GM18511 (cell line): ENCODE measurements at regions not wholly inside any gene's neighbourhood (a gene's known extent, or its start where the extent isn't known, plus 50 kb on each side); places are given as distances from the start of the nearest gene placed in this dataset.
"Not testable (repeated sequence)": the region's sequence is repeated elsewhere in the genome, so short reads cannot be mapped to it uniquely, and the experiment has no call there.

Experiments
- ATAC-seq: cut with Tn5 transposase; IDR thresholded peaks from one replicate; pipeline ENCODE4 v1.9.1; 2021; ENCODE audit warnings: mild to moderate bottlenecking, moderate library complexity; ENCODE audit not compliant: unreplicated experiment

DNA sequence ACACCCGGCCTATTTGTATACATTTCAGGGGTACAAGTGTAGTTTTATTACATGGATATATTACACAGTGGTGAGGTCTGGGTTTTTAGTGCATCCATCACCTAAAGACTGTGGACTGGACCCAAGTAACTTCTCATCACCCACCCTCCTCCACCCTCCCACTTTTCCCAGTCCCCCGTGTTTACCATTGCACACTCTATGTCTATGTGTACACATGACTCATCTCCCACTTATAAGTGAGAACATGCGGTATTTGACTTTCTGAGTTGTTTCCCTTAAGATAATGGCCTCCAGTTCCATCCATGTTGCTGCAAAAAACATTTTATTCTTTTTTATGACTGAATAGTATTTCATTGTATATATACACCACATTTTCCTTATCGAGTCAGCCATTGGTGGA lies 98.9 kb upstream of the WAC start:
- no peak for ATAC-seq

DNA sequence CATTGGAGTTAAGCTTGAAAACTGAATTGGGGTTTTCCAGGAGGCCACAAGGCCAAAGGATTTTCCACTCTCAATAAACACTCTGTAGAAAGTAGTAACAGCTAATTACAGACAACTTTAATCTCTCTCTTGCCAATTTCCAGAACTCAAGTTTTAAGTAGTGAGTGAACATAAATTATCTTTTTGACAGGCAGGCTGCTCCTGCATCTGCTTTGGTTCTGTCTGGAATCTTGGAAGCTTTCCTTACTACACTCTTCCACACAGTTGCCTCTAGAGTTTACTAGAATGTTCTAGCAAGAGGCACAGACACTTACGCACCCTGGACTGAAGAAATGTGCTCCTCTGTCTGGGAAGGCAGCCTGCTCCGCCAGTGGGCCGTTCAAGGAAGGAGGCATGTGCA lies 90.5 kb upstream of the WAC start:
- ATAC-seq: no peak

DNA sequence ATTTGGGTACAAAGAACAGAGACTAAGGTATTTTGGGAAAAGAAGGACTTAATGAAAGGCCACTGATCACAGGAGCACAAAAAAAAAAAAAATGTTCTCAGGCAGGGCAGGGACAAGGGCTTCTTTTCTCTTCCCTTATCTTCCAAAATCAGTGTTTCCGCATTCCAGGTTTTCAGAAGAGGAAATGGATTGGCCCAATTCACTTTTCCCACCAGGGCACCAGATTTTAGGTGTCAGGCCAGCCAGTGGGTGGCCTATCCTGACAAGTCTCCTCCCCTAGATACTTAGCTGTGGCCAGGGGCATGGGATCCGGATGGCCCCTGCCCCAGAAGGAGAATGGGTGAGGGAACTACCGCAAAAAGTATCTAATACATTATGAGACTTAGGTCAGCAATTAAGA lies 88.9 kb upstream of the WAC start:
- ATAC-seq: no peak

DNA sequence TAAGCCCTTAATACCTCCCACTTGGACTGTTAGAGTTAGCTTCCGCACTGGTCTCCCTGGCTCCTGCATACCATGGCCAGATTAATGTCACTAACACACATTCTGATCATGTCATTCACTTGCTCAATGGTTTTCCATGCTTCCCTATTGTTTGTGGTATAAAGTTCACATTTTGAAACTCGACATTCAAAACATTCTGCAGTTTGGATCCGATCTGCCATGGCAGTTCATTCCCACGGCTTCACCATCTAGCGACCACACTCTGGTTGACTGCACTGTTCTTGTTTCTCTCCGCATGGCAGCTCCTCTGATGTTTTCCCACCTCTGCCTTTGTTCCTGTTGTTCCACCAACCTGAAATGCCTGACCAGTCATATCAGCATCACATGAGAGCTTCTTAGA lies 87.4 kb upstream of the WAC start:
- no peak for ATAC-seq

DNA sequence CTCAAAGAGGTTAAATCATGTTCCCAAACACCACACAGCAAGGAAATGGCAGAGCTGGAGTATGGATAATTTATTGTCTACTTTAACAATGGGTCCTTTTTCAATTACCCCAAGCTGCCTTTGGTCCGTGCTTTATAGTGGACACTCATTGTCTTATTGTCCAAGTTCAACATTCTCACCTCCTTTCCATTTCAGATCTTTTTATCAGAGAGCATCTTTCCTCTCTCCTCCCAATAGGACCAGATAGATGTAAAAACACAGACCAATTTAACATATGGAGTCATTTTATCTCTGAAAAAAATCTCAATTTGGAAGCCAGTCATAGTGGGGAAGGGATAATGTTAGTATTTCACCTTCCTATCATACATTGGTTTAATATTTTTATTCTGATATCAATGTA lies 83.5 kb upstream of the WAC start:
- ATAC-seq: no peak

DNA sequence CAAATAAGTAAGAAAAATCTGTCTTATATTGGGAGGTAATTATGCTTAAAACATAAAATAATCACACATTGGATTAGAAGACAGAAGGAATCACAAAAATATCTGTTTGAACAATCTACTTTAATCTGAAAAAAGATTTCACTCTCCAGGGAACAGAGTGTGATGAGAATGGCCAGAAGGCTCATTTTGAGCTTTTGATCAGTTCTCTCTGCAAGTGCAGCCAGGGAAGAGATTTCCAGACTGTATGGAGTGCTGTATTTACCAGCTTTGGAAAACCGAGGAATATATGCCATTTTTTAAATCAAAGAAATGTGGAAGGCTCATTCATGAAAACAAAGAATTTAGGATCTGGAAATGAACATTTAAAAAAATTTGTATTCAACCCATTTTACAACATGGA lies 83.0 kb upstream of the WAC start:
- no peak for ATAC-seq

DNA sequence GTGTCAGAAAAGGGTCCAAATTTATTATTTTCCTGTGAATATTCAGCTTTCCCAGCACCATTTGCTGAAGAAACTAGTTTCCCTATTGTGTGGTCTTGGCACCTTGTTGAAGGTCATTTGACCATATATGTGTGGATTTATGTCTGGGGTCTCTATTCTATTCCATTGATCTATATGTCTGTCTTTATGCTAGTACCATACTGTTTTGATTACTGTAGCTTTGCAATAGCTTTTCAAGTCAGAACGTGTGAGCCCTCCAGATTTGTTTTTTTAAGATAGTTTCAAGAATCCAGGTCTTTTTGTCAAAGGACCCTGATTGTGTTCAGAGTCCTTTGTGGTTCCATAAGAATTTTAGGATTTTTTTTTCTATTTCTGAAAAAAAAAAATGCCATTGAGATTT lies 79.0 kb upstream of the WAC start:
- ATAC-seq: no peak

DNA sequence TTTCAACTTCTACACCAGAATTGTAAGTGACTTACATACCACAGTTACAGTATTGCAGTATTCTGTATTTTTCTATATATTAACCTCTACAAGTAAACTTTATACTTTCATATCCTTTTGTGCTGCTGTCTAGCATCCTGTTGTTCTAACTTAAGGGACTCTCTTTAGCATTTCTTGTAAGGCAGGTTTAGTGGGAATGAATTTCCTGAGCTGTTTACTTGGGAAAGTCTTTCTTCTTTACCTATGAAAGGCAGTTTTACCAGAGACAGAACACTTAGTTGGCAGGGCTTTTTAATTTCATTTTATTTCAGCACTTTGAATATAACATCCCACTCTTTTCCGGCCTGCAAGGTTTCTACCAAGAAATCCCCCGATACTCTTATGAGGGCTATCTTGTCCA lies 75.8 kb upstream of the WAC start:
- ATAC-seq: no peak

DNA sequence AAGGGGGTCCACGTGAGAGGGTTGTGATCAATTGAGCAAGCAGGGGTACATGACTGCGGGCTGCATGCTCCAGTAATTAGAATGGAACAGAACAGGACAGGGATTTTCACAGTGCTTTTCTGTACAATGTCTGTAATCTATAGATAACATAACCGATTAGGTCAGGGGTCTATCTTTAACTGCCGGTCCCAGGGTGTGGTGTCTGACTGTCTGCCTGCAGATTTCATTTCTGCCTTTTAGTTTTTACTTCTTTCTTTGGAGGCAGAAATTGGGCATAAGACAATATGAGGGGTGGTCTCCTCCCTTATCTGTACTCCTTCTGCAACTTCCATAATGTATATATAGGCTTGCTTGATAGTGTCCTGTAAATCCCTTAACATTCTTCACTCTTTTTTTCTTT lies 75.0 kb upstream of the WAC start:
- not testable (repeated sequence) for ATAC-seq

DNA sequence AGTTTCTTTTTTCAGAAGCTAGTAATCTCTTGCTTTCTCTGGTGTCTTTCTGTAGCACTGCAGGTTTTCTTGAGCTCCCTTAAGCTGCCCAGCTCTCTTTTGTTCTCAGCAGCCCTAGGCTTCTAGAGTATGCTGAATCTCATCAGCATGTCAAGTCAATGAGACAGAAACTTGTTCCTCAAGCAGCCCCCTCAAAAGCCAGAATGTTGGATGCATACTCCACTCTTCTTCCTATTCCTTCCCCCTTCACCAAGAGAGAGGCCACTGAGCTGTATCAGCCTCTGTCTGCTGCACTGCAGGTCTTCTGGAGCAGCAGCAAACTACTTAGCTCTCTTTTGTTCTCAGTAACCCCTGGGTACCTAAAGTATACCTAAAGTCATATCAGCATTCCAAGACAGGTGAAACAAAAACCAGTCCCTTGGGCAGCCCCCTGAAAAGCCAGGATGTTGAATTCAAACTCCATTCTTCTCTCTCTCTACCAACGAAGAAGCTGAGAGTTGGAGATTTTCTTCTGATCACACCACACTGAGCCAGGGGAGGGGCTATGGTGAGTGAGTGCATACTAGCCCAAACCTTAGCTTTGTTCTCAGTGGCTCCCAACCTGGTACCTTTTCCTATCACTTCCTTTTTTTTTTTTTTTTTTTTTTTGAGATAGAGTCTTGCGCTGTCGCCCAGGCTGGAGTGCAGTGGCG lies 73.3 kb upstream of the WAC start:
- no peak for ATAC-seq

DNA sequence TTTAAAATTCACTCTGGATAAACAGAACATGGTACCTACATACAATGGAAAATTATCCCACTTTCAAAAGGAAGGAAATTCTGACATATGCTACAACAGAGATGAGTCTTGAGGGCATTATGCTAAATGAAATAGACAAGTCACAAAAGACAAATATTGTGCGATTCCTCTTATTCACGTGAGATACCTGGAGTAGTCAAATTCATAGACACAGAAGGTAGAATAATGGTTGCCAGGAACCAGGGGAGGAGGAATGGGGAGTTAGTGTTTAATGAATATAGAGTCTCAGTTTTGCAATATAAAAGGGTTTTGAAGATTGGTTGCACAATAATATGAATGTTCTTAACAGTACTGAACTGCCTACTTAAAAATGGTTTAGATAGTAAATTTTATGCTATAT lies 69.8 kb upstream of the WAC start:
- no peak for ATAC-seq

DNA sequence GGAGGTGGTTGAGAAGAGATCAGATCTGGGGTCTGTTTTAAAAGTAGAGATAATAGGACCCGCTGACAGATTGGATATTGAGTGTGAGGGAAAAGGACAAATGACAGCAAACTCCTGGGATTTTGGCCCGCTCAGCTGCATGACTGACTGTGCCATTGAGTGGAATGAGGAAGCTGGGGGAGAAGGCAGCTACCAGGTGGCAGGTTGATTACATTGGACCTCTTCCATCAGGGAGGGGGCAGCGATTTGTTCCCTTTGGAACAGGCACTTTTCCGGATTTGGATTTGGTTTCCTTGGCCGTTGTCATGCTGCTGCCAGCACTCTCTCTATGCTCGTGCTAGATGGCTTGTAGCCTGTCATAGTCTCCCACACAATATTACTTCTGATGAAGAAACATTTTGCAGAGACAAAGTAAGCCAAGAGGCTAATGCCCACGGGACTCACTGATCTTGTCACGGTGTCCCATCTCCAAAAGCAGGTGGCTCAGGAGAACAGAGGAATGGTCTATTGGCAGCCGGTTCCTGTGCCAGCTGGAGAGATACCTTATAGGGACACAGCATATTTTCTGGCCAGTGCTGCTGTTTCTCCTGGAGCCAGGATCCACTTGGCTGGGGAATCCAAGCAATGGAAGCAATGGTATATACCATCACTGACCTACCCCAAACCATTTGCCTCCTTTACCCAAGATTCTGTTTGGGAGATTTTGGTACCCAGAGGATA lies 69.1 kb upstream of the WAC start:
- no peak for ATAC-seq

DNA sequence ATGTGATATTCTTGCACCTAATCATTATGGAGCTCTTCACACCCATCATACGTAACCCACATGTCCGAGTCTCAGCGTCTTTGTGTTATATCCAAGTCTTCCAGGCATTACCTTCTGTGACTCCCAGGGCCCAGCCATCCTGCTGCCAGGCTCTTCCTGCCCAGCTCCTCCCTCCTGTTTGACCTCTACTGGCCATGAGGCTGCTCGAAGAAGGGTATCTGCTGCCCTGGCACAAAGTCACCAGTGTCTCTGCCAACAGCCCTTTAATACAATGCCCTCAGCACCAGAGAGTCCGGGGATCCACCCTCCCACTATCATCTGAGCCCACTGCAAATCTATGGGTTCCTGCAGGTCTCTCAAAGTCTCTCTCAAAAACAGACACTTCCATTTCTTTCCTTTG lies 65.3 kb upstream of the WAC start:
- ATAC-seq: no peak

DNA sequence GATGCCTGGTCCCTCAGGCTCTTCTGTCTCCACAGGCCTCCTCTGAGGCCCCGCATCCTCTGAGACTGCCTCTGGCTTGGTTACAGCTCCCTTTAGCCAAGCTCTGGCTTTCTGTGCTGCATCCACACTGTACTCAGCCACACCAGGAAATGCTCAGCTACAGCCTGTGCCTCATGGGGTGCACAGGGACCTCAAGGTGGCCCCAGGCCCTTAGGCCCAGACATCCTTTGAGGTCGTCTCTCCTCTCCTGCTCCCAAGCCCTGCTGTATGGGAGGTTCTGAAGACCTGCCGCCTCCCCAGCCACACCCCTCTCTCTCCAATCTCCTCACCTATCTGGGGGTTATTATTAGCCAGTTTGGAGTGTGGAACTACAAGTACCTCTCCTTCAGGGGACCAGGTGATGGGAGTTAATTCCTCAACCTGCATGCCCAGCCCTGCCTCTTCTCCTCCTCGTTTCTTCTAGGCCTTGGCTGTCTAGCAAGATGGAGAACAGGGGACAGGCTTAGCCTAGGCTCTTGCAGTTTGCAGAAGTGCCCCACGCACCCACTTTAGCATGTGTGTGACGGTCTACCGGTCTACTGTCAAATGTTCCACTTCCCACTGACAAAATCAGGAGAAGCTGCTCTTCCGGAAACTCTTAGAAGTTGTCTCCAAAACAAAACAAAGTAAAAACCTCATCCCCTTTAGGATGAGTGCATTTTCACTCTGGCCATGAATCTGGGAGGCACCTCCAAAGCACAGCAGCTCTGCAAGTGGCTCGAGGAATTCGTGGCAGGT lies 64.0 kb upstream of the WAC start:
- no peak for ATAC-seq

DNA sequence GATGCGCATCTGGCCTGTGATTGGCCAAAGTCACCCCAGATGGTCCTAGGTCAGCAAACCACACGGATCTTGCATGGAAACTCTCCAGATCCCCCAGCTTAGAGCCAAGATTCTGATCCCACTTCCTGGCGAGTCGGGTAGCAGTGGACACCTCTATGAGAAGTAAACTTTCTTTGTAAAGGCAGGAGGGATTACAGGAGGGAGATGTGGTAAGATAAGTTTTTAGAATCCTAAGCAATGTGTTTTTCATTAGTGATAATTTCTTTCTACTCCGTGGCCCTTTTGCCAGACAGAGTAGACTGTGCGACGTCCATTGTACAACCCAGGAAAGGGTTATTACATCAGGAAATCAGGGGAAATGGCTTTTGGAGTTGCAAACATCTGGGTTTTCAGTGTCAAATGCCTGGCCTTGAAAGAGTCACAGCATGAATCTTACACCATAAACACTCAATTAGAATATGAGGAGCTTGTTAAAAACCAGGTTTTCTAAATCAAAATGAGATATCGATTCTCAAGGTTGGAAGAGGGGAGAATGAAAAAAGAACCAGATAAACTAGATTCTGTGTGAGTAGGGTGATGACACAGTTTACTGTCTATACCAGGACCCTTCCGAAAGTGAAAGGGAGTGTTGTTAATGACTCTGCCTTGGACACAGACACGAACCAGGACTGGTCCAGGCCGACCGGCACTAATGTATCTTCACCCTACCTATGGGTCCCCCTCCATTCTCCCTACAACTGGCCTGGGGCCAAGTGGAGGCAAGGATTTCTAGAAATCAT lies 61.9 kb upstream of the WAC start:
- ATAC-seq: no peak

DNA sequence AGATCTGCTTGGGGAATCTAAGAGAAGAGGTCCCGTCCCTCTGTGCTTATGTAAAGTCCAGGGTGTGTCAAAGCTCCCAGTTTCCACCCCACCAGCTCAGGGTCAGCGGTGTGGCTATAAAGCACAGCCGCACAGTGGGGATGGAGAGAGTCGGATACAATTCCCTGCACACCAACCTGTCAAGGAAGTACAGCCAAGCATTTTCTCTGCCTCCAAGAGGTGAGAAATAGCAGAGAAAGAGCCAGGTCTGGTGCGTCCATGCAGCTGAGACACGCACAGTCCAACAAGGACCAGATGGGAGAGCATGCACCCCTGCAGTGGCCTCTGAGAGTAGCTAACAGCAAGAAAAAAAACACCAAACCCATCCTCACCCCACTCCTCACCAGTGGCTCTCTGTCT lies 61.3 kb upstream of the WAC start:
- ATAC-seq: no peak

DNA sequence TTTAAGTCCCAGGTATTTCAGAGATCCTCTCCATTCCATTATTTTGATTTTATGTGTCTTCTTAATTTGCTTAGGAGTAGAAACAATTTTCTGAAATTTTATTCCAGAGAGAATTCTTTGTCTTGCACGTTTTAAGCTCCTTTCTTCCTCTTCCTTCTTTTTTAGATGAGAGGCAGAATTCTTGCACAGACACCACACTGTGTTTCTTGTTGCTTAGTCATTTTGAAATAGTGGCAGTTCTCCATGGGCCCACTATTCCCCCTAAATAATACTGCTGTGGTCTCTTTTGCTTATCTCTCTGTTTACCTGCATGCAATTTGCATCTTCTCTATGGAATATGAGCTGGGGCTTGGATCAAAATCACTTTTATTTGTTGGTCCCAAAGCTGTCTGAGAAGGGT lies 54.3 kb upstream of the WAC start:
- no peak for ATAC-seq

DNA sequence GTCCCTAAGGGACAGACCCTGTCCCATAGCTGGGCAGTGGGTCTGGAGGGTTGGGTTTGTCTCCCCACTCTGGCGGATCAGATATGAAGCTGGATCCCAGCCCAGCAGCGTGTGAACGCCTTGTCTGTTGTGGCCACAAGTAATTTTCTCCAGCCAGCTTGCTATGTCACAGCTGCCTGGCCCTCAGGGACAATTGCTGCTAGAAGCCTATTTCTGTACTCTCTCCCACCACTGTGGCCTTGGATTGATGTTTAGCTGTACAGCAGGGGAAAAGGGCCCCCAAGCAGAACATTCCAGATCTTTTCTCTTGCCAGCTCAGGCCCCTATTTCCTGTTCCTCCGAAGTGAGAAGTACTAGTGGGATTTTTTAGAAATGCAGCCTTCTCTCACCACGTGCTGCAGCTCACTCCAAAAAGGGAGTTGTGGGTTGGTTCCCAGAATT lies 53.5 kb upstream of the WAC start:
- no peak for ATAC-seq

DNA sequence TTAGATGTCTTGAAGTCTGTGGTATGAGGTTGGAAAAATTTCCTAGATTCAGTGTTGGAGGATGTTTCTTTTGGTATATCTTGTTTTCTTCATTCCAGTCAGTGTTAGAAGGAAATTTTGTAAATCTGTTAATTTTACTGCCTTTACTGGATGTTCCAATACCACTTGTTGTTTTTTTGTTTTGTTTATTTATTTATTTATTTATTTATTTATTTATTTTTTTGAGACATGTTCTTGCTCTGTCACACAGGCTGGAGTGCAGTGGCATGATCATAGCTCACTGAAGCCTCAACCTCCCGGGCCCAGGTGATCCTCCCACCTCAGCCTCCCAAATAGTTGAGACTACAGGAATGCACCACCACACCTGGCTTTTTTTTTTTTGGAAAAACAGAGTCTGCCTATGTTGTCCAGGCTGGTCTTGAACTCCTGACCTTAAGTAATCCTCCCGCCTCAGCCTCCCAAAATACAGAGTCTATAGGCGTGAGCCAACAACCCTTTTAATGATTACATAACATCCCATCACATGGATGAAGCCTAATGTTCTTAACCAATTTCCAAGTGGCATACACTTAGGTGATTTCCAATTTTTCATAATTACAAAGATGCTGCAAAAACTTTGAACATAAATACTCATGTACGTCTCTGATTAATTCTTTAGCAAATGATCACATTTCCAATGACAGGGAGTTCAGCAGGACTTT lies 52.8 kb upstream of the WAC start:
- no peak for ATAC-seq

DNA sequence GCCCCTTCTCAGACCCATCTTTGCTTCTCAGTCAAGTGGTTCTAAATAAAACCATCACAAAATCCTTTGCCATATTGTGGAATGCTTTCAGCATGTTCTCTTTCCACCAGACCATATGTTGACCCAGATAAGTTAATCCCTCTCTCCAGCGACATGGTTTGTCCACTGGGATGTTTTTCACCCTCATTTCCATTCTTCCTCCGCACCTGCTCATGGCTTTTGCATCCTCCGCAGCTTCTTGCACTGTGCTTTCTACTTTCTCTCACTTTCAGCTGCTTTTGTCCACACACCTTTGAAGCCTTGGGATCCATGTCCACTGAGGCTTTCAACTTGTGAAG lies 52.3 kb upstream of the WAC start:
- ATAC-seq: no peak

DNA sequence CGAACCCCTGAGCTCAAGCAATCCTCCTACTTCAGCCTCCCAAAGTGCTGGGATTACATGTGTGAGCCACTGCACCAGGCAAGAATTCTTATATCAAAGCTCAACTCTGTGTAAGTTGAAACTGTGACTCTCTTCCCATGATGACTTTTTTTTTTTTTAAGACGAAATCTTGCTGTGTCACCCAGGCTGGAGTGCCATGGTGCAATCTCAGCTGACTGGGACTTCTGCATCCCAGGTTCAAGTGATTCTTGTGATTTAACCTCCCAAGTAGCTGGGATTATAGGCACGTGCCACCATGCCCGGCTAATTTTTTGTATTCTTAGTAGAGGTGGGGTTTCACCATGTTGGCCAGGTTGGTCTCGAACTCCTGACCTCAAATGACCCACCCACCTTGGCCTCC lies 51.6 kb upstream of the WAC start:
- ATAC-seq: not testable (repeated sequence)
